HEK293 (cell line): ENCODE measurements at regions not wholly inside any gene's neighbourhood (a gene's known extent, or its start where the extent isn't known, plus 50 kb on each side); places are given as distances from the start of the nearest gene placed in this dataset.

Source experiments
- CTCF ChIA-PET: fragments of 350-600 bp; formaldehyde crosslinking; extraction: SDS; loops from one replicate; lab custom pipeline; 2021; ENCODE audit warnings: antibody characterized with exemption; lab: Yijun Ruan, JAX
- POLR2A ChIA-PET: fragments of 300-600 bp; formaldehyde crosslinking; extraction: SDS; loops from one replicate; lab custom pipeline; 2020; ENCODE audit warnings: antibody characterized with exemption, inconsistent platforms; lab: Yijun Ruan, JAX
- H3K27ac ChIP-seq: fragments of 200-500 bp; sonication (Bioruptor generic); 2 replicates; pipeline ENCODE4 v1.5.1; 2014; ENCODE audit warnings: low read depth, low read length, control low read depth, inconsistent platforms; ENCODE audit errors: extremely low read depth
- H3K36me3 ChIP-seq, 2 experiments: fragments of 200-500 bp in 1 of 2; sonication (Bioruptor generic) in 1 of 2; 1 replicate in 1 of 2; 2 replicates in 1 of 2; pipeline ENCODE4 v1.5.1; 2014 to 2017; ENCODE audit warnings: inconsistent platforms in 2 of 2, low read length in 2 of 2; ENCODE audit not compliant: control insufficient read depth in 2 of 2, insufficient read depth in 1 of 2
- H3K4me1 ChIP-seq: fragments of 200-500 bp; sonication (Bioruptor generic); 2 replicates; pipeline ENCODE4 v1.5.1; 2014; ENCODE audit warnings: mild to moderate bottlenecking, low read length, inconsistent platforms; ENCODE audit not compliant: control insufficient read depth, insufficient read depth
- H3K4me3 ChIP-seq: 2 replicates; pipeline ENCODE4 v1.5.1; 2011; ENCODE audit warnings: low read depth, mild to moderate bottlenecking, control low read depth, low read length, moderate library complexity
- H3K9me3 ChIP-seq: fragments of 200-500 bp; sonication (Bioruptor generic); 2 replicates; pipeline ENCODE4 v1.5.1; 2014; ENCODE audit warnings: low read depth, low read length, inconsistent platforms; ENCODE audit not compliant: control insufficient read depth, insufficient read depth
- FEZF1 ChIP-seq: fragments of 450-650 bp; formaldehyde crosslinking; IDR thresholded peaks from 2 replicates; pipeline ENCODE4 v1.5.1; 2016; ENCODE audit warnings: missing biosample characterization, missing genetic modification characterization
- GLIS1 ChIP-seq: fragments of 450-650 bp; formaldehyde crosslinking; IDR thresholded peaks from 2 replicates; pipeline ENCODE4 v1.5.1; 2016; ENCODE audit warnings: missing biosample characterization, missing genetic modification characterization
- GLIS2 ChIP-seq: fragments of 450-650 bp; formaldehyde crosslinking; IDR thresholded peaks from 2 replicates; pipeline ENCODE4 v1.5.1; 2016; ENCODE audit warnings: missing biosample characterization, missing genetic modification characterization
- HOXD13 ChIP-seq: sonication (generic); formaldehyde crosslinking; IDR thresholded peaks from 2 replicates; pipeline ENCODE4 v1.8.0; 2022; ENCODE audit warnings: missing genetic modification reagents, borderline replicate concordance
- KLF7 ChIP-seq: fragments of 450-650 bp; formaldehyde crosslinking; IDR thresholded peaks from 2 replicates; pipeline ENCODE4 v1.5.1; 2016; ENCODE audit warnings: missing biosample characterization, missing genetic modification characterization, borderline replicate concordance
- OSR2 ChIP-seq: fragments of 450-650 bp; formaldehyde crosslinking; IDR thresholded peaks from 2 replicates; pipeline ENCODE4 v1.5.1; 2016; ENCODE audit warnings: missing biosample characterization, missing genetic modification characterization
- TRIM28 ChIP-seq: IDR thresholded peaks from 2 replicates; pipeline ENCODE4 v1.6.1; 2011; ENCODE audit warnings: low read length, control low read depth, borderline replicate concordance
- ZBTB48 ChIP-seq: fragments of 450-650 bp; formaldehyde crosslinking; IDR thresholded peaks from 2 replicates; pipeline ENCODE4 v1.5.1; 2016; ENCODE audit warnings: missing biosample characterization, missing genetic modification characterization
- ZBTB8A ChIP-seq: fragments of 450-650 bp; formaldehyde crosslinking; IDR thresholded peaks from 2 replicates; pipeline ENCODE4 v1.5.1; 2016; ENCODE audit warnings: missing biosample characterization, missing genetic modification characterization
- ZFHX2 ChIP-seq: fragments of 450-650 bp; formaldehyde crosslinking; conservative IDR thresholded peaks from 2 replicates; pipeline ENCODE4 v1.5.1; 2016; ENCODE audit warnings: missing biosample characterization, missing genetic modification characterization
- ZIC2 ChIP-seq: fragments of 450-650 bp; formaldehyde crosslinking; IDR thresholded peaks from 2 replicates; pipeline ENCODE4 v1.5.1; 2016; ENCODE audit warnings: missing biosample characterization, missing genetic modification characterization
- ZNF174 ChIP-seq: fragments of 450-650 bp; formaldehyde crosslinking; IDR thresholded peaks from 2 replicates; pipeline ENCODE4 v1.5.0; 2017; ENCODE audit warnings: missing biosample characterization, mild to moderate bottlenecking, missing genetic modification characterization
- ZNF24 ChIP-seq: fragments of 450-650 bp; formaldehyde crosslinking; IDR thresholded peaks from 2 replicates; pipeline ENCODE4 v1.5.1; 2016; ENCODE audit warnings: missing biosample characterization, missing genetic modification characterization
- ZNF600 ChIP-seq: fragments of 450-650 bp; formaldehyde crosslinking; IDR thresholded peaks from 2 replicates; pipeline ENCODE4 v1.5.1; 2016; ENCODE audit warnings: missing biosample characterization, missing genetic modification characterization
- ZNF624 ChIP-seq: fragments of 450-650 bp; formaldehyde crosslinking; IDR thresholded peaks from 2 replicates; pipeline ENCODE4 v1.5.1; 2017; ENCODE audit warnings: missing biosample characterization, missing genetic modification characterization
- TF ChIP-seq, protein P1 (sequence below): fragments of 450-650 bp; formaldehyde crosslinking; IDR thresholded peaks from 2 replicates; pipeline ENCODE4 v1.5.1; 2016; ENCODE audit warnings: missing biosample characterization, missing genetic modification characterization
- TF ChIP-seq, protein P2 (sequence below): fragments of 450-650 bp; formaldehyde crosslinking; IDR thresholded peaks from 2 replicates; pipeline ENCODE4 v1.5.1; 2017; ENCODE audit warnings: missing biosample characterization, missing genetic modification characterization
- TF ChIP-seq, protein P3 (sequence below): fragments of 450-650 bp; formaldehyde crosslinking; IDR thresholded peaks from 2 replicates; pipeline ENCODE4 v1.5.1; 2016; ENCODE audit warnings: missing biosample characterization, missing genetic modification characterization
- TF ChIP-seq, protein P4 (sequence below): fragments of 450-650 bp; IDR thresholded peaks from 2 replicates; pipeline ENCODE4 v1.5.1; 2018; ENCODE audit warnings: missing biosample characterization, mild to moderate bottlenecking, missing genetic modification characterization

DNA sequence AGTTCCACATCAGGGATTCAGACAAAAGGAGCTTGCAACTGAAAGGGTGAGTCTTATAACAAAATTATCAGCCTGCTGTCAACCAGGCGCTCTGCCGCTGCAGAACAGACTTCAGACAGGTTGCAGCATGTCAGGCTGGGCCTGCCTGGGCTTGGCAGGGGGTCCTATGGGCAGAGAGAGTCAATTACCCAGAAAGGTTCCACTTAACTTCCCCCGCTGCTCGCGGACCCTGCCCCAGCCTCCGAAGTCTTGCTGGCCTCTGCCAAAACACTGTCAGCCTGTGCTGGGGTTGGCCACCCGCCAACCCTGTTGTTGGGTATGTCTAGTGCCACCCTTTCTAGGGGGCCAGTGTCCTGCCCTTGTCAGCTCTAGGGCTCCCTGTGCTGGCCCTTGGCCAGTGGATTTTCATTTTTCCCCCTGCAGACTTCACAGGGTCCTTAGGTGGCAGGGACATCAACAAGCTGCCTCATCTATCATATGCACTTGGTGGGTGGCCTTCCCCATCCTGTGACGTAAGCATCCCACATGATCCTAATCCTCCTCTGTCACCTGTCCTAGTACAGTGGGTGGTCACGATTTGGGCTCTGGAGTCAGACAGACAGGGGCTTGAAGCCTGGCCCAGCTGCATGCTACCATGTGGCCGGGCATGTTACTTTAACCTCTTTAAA is 166.5 kb upstream of the CADM1 start:
- Histone ChIP-seq H3K9me3 (no peaks in the 10 kb centered on the region), H3K36me3 (no peaks in the 10 kb centered on the region), H3K4me3 (no peak overlapping the region), H3K27ac (no peak overlapping the region), H3K4me1 (peaks cover 2% of the 10 kb centered on the region; the same call in 1 of the 2 replicates)
- TF ChIP-seq GLIS2 (tag by site-specific recombination), result peak; percentile 44; the same call in 1 of the 2 replicates
- TF ChIP-seq ZIC2 (tag by site-specific recombination), result peak; percentile 89
- TF ChIP-seq, protein P1, sequence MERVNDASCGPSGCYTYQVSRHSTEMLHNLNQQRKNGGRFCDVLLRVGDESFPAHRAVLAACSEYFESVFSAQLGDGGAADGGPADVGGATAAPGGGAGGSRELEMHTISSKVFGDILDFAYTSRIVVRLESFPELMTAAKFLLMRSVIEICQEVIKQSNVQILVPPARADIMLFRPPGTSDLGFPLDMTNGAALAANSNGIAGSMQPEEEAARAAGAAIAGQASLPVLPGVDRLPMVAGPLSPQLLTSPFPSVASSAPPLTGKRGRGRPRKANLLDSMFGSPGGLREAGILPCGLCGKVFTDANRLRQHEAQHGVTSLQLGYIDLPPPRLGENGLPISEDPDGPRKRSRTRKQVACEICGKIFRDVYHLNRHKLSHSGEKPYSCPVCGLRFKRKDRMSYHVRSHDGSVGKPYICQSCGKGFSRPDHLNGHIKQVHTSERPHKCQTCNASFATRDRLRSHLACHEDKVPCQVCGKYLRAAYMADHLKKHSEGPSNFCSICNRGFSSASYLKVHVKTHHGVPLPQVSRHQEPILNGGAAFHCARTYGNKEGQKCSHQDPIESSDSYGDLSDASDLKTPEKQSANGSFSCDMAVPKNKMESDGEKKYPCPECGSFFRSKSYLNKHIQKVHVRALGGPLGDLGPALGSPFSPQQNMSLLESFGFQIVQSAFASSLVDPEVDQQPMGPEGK, result 0 out of 2 replicates have a peak, but pooled peaks have one; percentile 27
- TF ChIP-seq TRIM28, result peak; percentile 84
- no peak for TF ChIP-seq ZNF24 (tag by site-specific recombination)
- peak; percentile 44 for TF ChIP-seq ZFHX2
- peak; percentile 33; the same call in 1 of the 2 replicates for TF ChIP-seq OSR2 (tag by site-specific recombination)
- no peak for TF ChIP-seq ZNF174 (tag by site-specific recombination)
- peak; percentile 96 for TF ChIP-seq GLIS1 (tag by site-specific recombination)
- 0 out of 2 replicates have a peak, but pooled peaks have one; percentile 13 for TF ChIP-seq FEZF1 (tag by site-specific recombination)
- TF ChIP-seq KLF7, result no peak
- peak; percentile 76 for TF ChIP-seq ZNF600 (tag by site-specific recombination)
- TF ChIP-seq, protein P2, sequence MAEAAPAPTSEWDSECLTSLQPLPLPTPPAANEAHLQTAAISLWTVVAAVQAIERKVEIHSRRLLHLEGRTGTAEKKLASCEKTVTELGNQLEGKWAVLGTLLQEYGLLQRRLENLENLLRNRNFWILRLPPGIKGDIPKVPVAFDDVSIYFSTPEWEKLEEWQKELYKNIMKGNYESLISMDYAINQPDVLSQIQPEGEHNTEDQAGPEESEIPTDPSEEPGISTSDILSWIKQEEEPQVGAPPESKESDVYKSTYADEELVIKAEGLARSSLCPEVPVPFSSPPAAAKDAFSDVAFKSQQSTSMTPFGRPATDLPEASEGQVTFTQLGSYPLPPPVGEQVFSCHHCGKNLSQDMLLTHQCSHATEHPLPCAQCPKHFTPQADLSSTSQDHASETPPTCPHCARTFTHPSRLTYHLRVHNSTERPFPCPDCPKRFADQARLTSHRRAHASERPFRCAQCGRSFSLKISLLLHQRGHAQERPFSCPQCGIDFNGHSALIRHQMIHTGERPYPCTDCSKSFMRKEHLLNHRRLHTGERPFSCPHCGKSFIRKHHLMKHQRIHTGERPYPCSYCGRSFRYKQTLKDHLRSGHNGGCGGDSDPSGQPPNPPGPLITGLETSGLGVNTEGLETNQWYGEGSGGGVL (tag by site-specific recombination), result peak; percentile 71
- TF ChIP-seq, protein P3, sequence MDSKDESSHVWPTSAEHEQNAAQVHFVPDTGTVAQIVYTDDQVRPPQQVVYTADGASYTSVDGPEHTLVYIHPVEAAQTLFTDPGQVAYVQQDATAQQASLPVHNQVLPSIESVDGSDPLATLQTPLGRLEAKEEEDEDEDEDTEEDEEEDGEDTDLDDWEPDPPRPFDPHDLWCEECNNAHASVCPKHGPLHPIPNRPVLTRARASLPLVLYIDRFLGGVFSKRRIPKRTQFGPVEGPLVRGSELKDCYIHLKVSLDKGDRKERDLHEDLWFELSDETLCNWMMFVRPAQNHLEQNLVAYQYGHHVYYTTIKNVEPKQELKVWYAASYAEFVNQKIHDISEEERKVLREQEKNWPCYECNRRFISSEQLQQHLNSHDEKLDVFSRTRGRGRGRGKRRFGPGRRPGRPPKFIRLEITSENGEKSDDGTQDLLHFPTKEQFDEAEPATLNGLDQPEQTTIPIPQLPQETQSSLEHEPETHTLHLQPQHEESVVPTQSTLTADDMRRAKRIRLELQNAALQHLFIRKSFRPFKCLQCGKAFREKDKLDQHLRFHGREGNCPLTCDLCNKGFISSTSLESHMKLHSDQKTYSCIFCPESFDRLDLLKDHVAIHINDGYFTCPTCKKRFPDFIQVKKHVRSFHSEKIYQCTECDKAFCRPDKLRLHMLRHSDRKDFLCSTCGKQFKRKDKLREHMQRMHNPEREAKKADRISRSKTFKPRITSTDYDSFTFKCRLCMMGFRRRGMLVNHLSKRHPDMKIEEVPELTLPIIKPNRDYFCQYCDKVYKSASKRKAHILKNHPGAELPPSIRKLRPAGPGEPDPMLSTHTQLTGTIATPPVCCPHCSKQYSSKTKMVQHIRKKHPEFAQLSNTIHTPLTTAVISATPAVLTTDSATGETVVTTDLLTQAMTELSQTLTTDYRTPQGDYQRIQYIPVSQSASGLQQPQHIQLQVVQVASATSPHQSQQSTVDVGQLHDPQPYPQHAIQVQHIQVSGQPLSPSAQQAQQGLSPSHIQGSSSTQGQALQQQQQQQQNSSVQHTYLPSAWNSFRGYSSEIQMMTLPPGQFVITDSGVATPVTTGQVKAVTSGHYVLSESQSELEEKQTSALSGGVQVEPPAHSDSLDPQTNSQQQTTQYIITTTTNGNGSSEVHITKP (tag by site-specific recombination), result peak; percentile 95
- TF ChIP-seq ZNF624 (tag by site-specific recombination), result no peak
- TF ChIP-seq, protein P4, sequence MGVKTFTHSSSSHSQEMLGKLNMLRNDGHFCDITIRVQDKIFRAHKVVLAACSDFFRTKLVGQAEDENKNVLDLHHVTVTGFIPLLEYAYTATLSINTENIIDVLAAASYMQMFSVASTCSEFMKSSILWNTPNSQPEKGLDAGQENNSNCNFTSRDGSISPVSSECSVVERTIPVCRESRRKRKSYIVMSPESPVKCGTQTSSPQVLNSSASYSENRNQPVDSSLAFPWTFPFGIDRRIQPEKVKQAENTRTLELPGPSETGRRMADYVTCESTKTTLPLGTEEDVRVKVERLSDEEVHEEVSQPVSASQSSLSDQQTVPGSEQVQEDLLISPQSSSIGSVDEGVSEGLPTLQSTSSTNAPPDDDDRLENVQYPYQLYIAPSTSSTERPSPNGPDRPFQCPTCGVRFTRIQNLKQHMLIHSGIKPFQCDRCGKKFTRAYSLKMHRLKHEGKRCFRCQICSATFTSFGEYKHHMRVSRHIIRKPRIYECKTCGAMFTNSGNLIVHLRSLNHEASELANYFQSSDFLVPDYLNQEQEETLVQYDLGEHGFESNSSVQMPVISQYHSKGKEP (tag by site-specific recombination), result peak; percentile 78
- TF ChIP-seq HOXD13 (CRISPR knock-in tag), result no peak
- TF ChIP-seq ZBTB48 (tag by site-specific recombination), result 0 out of 2 replicates have a peak, but pooled peaks have one; percentile 44
- TF ChIP-seq ZBTB8A (tag by site-specific recombination), result peak; percentile 51
- POLR2A ChIA-PET, result no interaction called here
- CTCF ChIA-PET, result interaction anchor here (1.7 kb wide), 1 partner anchor 9 kb away, joined by 5 read pairs; no protein-coding TSS in a partner anchor
